ENCODE measurements at regions not wholly inside any gene's neighbourhood (a gene's known extent, or its start where the extent isn't known, plus 50 kb on each side); places are given as distances from the start of the nearest gene placed in this dataset.
A peak's percentile ranks its signal among the peaks of the same experiment; 100 is the strongest.

- intact Hi-C loops (cut with DNase I) = no loop called here
- ATAC-seq (ENCODE audit: poor library complexity) = no peak
- DNase-seq = no peak
These were observed 85.3 kb upstream of the CAST start for GRCh38 chr5:96576876-96577275.

GRCh38 chr5:96577909-96578308 lies 84.3 kb upstream of the CAST start:
- intact Hi-C loops (cut with DNase I) = no loop called here
- DNase-seq (no peak), ATAC-seq (ENCODE audit: poor library complexity) (no peak)

GRCh38 chr5:96579711-96580110 lies 82.5 kb upstream of the CAST start:
- intact Hi-C loops (cut with DNase I) = no loop called here
- no peak for DNase-seq
- ATAC-seq (ENCODE audit: poor library complexity) = no peak

- intact Hi-C loops (cut with DNase I) = no loop called here
- ATAC-seq (ENCODE audit: poor library complexity) = no peak
- no peak for DNase-seq
These were observed 79.8 kb upstream of the CAST start for GRCh38 chr5:96582343-96582742.

- DNase-seq (peak; percentile 43), ATAC-seq (ENCODE audit: poor library complexity) (no peak)
- intact Hi-C loops (cut with DNase I) = no loop called here
These were observed 77.5 kb upstream of the CAST start for GRCh38 chr5:96584712-96585111.

- intact Hi-C loops (cut with DNase I) = no loop called here
- DNase-seq (no peak), ATAC-seq (ENCODE audit: poor library complexity) (no peak)
These were observed 73.6 kb upstream of the CAST start for GRCh38 chr5:96588539-96588938.

- DNase-seq (no peak), ATAC-seq (ENCODE audit: poor library complexity) (no peak)
- intact Hi-C loops (cut with DNase I) = no loop called here
These were observed 71.4 kb upstream of the CAST start for GRCh38 chr5:96590796-96591195.

GRCh38 chr5:96595300-96596090 lies 66.7 kb upstream of the CAST start:
- DNase-seq (no peak), ATAC-seq (ENCODE audit: poor library complexity) (no peak)
- intact Hi-C loops (cut with DNase I) = no loop called here

GRCh38 chr5:96597438-96598020 lies 64.6 kb upstream of the CAST start:
- ATAC-seq (ENCODE audit: poor library complexity) (no peak), DNase-seq (no peak)
- intact Hi-C loops (cut with DNase I) = no loop called here

GRCh38 chr5:96601200-96601599 lies 61.0 kb upstream of the CAST start:
- intact Hi-C loops (cut with DNase I) = loop anchor here (5.0 to 10.0 kb wide), 2 partner anchors 254 to 726 kb away; no protein-coding TSS in a partner anchor
- DNase-seq (no peak), ATAC-seq (ENCODE audit: poor library complexity) (no peak)

GRCh38 chr5:96601715-96602244 lies 60.4 kb upstream of the CAST start:
- DNase-seq (no peak), ATAC-seq (ENCODE audit: poor library complexity) (peak; percentile 91)
- intact Hi-C loops (cut with DNase I) = loop anchor here (5.0 to 10.0 kb wide), 2 partner anchors 254 to 727 kb away; no protein-coding TSS in a partner anchor

GRCh38 chr5:96602776-96603175 lies 59.4 kb upstream of the CAST start:
- no peak for ATAC-seq (ENCODE audit: poor library complexity)
- intact Hi-C loops (cut with DNase I) = loop anchor here (5.0 to 10.0 kb wide), 2 partner anchors 255 to 728 kb away; no protein-coding TSS in a partner anchor
- DNase-seq = no peak

GRCh38 chr5:96605144-96605837 lies 56.9 kb upstream of the CAST start:
- no peak for ATAC-seq (ENCODE audit: poor library complexity)
- DNase-seq = no peak
- intact Hi-C loops (cut with DNase I) = loop anchor here (10.0 kb wide), 1 partner anchor 730 kb away; no protein-coding TSS in a partner anchor

- intact Hi-C loops (cut with DNase I) = loop anchor here (10.0 kb wide), 1 partner anchor 735 kb away; no protein-coding TSS in a partner anchor
- no peak for ATAC-seq (ENCODE audit: poor library complexity)
These were observed 52.8 kb upstream of the CAST start for GRCh38 chr5:96609369-96609768.

GRCh38 chr5:96610747-96611146 lies 51.4 kb upstream of the CAST start:
- DNase-seq = no peak
- intact Hi-C loops (cut with DNase I) = loop anchor here (10.0 kb wide), 2 partner anchors 134 to 554 kb away; no protein-coding TSS in a partner anchor
- no peak for ATAC-seq (ENCODE audit: poor library complexity)

More at GRCh38 chr5:96609369-96609768, 52.8 kb upstream of the CAST start:
- no peak for DNase-seq

GRCh38 chr5:96611946-96612345 lies 50.2 kb upstream of the CAST start:
- ATAC-seq (ENCODE audit: poor library complexity) = no peak
- DNase-seq = no peak
- intact Hi-C loops (cut with DNase I) = loop anchor here (10.0 kb wide), 2 partner anchors 133 to 553 kb away; no protein-coding TSS in a partner anchor

All from Right ventricle myocardium superior (tissue), 1 donor.